Left colon (tissue), 2 donors: ENCODE measurements at regions not wholly inside any gene's neighbourhood (a gene's known extent, or its start where the extent isn't known, plus 50 kb on each side); places are given as distances from the start of the nearest gene placed in this dataset.
"Not testable (repeated sequence)": the region's sequence is repeated elsewhere in the genome, so short reads cannot be mapped to it uniquely, and the experiment has no call there.

Experiments used
- ATAC-seq: fragments of 200-7000 bp; cut with Tn5 transposase; one replicate; pipeline ENCODE4 v1.9.1; 2020; ENCODE audit warnings: mild to moderate bottlenecking, moderate library complexity
- DNase-seq, 2 donors: peaks; one replicate each; pipeline ENCODE4 v3.0.0-alpha.2; 2020
- intact Hi-C, 2 donors: fragments of 100-400 bp; cut with DNase I in 1 of 2; cut with micrococcal nuclease in 1 of 2; formaldehyde crosslinking; loops; one replicate each; pipeline versions ENCODE4 v1.11.2 to v1.14.0; 2022; cut with DNase I, micrococcal nuclease
- donor health status: DM: no; HTN: no; CAD: no.
- donor health status: DM: yes; HTN: yes; CAD: no.

DNA sequence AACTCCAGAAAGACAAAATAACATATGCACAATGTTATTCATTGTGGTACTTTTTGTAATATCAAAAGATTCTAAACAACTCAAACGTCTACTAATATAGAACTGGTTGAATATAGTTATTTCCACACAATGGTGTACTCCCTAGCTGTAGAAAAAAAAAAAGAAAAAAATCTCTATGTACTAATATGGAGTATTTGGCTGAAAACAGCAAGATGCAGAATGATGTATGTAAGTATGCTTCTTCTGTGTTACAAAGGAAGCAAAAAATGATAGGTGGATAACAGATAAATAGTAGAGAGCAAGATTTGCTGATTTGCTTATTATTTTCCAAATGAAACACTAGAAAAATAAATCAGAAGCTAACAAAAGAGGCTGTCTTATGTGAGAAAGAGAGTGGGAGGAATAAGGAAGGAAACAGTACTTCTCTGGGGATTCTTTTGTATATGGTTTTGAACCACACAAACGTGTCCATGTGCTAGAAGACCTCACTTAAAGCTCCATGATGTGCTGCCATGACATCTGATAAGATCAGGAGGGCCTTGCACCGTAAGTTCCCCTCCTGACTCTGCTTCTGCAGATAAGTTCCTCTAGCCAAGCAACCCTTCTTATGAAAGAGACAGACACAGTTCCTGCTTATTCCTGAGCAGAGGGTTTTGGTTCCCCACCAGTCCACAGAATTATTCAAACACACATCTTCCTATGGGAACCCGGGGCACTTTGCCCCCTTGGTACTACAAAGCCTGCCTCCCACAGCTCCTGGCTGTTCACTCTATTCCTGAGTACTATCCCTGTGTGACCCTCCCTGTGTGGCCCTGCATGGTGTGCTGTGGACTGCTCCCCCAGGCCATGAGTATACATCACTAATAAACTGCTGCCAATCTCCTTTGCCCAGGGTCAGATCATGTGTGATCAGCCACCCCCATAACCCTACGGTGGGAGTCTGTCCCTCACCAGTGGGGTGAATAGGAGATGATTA lies 159.1 kb downstream of the CCDC71L start:
- DNase-seq (no peak), ATAC-seq (no peak)
- intact Hi-C loops = no loop called here

DNA sequence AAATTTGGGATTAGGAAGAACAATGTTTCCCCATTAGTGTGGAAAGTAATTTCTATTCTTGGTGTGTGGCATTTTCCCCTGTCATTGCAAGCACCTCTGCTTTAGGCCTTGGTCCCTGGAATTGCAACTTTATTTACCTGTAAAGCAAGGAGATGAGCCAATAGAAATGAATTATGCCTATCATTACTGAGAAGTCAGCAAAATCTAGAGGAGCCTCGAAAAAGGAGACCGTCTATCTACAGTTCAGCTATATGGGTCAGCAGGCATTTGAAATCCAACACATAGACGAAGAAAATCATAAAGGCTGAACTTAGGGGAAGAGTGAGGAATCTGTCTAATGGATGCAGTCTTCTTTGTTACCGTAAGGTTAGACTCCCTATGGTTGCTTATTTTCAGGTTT lies 161.1 kb downstream of the CCDC71L start:
- intact Hi-C loops = no loop called here
- ATAC-seq (no peak), DNase-seq (no peak)

DNA sequence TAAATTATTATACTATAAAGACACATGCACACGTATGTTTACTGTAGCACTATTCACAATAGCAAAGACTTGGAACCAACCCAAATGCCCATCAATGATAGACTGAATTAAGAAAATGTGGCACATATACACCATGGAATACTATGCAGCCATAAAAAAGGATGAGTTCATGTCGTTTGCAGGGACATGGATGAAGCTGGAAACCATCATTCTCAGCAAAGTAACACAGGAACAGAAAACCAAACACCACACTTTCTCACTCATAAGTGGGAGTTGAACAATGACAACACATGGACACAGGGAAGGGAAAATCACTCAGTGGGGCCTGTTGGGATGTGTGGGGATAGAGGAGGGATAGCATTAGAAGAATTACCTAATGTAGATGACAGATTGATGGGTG lies 163.0 kb downstream of the CCDC71L start:
- ATAC-seq, DNase-seq, intact Hi-C loops: not testable (repeated sequence)

DNA sequence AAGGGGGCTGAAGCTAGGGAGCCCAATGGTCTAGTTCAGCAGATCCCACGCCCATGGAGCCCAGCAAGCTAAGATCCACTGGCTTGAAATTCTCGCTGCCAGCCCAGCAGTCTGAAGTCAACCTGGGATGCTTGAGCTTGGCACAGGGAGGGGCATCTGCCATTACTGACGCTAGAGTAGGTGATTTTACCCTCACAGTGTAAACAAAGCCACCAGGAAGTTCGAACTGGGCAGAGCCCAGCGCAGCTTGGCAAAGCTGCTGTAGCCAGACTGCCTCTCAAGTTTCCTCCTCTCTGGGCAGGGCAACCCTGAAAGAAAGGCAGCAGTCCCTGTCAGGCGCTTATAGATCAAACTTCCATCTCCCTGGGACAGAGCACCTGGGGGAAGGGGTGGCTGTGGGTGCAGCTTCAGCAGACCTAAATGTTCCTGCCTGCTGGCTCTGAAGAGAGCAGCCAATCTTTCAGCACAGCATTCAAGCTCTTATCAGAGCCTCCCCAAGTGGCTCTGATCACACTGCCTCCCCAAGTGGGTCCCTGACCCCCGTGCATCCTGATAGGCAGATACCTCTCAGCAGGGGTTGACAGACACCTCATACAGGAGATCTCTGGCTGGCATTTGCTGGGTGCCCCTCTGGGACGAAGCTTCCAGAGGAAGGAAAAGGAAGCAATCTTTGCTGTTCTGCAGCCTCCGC lies 167.8 kb downstream of the CCDC71L start:
- ATAC-seq = peak; percentile 90
- intact Hi-C loops = no loop called here
- DNase-seq = peak; percentile 60 to 66

DNA sequence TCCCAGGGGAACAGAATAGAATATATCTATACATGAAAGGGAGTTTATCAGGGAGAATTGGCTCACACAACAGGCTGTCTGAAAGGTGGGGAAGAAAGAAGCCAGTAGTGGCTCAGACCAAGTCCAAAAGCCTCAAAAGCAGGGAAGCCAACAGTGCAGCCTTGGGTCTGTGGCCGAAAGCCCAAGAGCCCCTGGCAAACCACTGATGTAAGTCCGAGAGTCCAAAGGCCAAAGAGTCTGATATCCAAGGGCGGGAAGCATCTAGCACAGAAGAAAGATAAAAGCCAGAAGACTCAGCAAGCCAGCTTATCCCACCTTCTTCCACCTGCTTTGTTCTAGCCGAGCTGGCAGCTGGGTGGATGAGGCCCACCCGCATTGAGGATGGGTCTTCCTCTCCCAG lies 172.5 kb downstream of the CCDC71L start:
- ATAC-seq (no peak), DNase-seq (no peak)
- intact Hi-C loops = no loop called here

DNA sequence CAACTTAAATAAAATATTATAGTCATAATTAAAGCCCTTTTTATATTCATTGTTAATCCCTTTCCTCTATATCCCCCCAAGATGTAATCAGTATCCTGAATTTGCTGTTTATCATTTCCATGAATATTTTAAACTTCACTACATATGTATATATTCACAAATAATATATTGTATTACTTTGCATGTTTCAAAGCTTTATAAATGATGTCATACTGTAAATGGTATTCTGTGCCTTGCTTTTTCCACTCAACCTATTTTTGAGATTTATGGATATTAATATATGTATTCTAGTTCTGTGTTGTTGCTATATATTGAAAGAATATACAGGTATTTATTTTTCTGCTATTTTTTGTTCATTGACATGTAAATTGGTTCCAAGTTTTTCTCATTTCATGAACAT lies 173.1 kb downstream of the CCDC71L start:
- intact Hi-C loops = no loop called here
- ATAC-seq (no peak), DNase-seq (no peak)

DNA sequence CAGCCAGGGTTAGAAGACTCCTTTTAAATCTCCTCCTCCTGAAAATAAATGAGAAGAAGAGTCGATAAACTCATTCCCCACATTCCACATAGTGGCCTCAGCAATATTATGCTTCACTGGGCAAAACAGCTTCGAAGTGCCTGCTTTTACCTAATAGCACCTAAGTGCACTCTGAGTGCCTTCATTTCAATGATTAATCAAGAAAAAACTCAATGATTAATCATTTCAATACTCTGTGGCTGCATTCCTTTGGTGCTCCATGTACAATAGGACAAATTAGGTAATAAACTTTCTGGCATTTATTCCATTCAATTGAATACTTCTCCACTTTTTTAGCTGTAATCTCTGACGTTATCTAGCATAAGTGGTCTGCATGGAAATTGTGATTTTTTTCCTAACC lies 174.6 kb downstream of the CCDC71L start:
- no peak for DNase-seq
- intact Hi-C loops = no loop called here
- no peak for ATAC-seq

DNA sequence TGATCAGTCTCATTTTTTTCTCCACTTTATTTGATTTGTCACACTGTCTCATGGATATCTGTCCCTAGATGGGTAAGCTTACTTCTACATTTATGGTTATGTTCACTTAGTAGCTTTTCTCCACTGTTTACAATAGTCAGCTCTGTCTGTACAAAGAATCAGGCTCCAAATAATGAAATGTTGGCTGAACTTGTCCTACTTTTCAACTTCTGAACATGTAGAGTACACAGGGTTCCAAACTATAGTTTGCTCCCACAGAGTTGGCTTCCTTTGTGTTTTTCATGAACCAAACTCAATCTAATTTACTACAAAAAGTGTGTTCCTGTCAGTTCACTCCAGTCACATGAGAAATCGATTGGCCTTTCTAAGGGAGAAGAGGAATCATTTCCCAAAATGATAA lies 175.0 kb downstream of the CCDC71L start:
- ATAC-seq (no peak), DNase-seq (no peak)
- intact Hi-C loops = no loop called here

DNA sequence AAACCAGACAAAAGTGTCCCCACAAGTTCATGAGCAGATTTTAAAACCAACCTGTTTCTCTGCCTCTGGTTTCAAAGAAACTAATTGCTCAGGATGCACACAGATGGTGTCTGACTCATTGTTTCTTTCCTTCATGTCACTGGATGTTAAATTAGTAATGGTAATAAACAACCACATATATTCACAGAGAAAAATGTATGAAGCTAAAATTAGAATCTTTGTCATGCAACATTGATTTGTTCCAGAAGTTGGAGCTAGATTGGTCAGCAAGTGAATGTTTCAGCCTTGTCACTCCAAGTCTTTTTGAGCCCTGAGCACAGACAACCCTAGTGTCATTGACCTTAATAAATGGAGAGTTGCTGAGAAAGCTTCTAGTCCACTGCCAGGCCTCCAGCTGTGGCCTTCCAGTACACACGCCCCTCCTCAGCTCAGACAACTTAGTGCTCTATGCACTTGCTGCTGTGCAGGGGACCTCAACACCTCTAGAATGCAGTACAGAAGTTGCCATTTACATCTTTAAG lies 175.9 kb downstream of the CCDC71L start:
- intact Hi-C loops = no loop called here
- DNase-seq = no peak
- ATAC-seq = no peak

DNA sequence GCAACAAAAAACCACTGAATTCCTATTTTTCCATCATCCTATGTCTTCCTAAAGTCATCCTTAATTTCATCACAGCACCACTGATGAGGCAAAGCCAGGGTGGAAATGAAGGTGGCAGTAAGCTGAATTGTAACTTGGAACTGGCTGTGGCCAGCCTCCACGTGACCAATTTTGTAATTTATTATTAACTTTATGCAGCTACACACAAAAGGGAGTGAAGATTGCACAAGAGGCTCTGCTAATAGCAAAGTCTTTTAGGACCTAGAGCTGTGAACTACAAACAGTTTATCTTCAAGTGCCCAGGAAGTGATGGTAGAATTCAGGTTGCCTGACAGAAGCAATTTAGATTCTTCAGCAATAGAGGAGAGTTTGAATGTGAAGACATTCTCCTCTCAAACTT lies 176.4 kb downstream of the CCDC71L start:
- intact Hi-C loops = no loop called here
- ATAC-seq (no peak), DNase-seq (no peak)

DNA sequence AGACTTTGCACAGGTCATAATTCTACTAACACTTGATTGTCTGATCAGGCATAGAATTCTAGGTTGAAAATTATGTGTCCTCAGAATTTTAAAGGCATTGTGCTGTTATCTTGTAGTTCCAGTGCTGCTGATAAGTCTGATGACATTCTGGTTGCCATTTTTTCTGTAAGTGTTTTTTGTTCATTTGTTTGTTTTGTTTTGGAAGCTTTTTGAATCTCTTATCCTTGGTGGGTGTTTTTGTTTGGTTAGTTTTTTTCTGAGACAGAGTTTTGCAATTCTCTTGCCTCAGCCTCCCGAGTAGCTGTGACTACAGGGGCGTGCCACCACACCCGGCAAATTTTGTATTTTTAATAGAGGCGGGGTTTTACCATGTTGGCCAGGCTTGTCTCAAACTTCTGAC lies 178.9 kb downstream of the CCDC71L start:
- ATAC-seq (no peak), DNase-seq (no peak)
- intact Hi-C loops = no loop called here

DNA sequence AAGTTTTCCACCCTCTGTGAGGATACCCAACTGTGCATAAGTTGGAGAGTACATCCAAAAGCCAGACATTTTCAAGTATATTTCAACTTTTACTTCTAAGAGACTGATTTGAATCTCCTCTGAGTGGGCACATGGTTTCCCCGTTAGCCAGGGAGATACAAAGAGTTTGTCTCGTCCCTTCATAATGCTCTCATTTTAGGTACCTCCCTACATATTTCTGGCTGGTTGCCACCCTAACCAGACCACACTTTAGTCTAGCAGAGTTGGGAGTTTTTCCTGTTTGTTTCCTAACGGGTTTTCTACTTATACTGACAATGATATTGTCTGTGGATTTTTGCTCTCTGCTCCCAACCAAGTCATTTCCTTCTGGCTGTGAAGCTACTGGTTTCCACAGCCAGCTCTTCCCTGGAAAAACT lies 180.3 kb downstream of the CCDC71L start:
- DNase-seq (no peak), ATAC-seq (no peak)
- intact Hi-C loops = no loop called here

DNA sequence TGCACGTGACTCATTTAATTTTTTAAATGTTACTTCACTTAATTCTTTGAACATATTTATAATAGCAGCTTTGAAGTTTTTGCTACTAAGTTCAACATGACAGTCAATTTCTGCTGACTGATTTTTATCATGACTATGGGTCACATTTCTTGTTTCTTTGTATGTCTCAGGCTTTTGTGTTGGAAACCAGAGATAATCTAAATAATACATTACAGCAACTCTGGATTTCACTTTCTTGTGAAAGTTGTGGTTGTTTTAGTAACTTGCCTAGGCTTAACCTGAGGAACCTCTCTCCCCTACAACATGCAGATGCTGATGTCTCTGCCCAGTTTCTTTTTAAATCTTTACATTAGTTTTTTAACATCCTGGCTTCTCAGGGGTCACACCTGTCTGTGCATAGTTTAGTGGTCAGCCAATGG lies 180.8 kb downstream of the CCDC71L start:
- intact Hi-C loops = no loop called here
- ATAC-seq = no peak
- no peak for DNase-seq

DNA sequence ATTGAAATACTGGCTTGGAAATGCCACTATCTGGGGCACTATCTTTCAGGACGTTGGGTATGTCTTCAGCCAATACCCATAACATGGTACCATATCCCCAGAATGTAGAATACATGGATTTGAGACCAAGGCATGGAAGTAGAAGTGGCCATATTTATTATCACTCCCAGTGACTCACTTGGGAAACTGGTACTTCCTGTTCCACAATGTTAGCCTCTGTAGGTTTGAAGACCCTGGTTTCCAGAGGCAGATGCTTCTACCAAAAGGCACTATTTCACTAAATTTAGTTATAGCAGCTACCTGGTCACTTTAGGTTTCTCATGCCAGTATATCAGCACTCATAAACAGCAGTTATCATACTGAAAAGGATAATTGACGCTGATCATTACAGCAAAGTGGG lies 184.2 kb downstream of the CCDC71L start:
- no peak for DNase-seq
- ATAC-seq = no peak
- intact Hi-C loops = no loop called here

DNA sequence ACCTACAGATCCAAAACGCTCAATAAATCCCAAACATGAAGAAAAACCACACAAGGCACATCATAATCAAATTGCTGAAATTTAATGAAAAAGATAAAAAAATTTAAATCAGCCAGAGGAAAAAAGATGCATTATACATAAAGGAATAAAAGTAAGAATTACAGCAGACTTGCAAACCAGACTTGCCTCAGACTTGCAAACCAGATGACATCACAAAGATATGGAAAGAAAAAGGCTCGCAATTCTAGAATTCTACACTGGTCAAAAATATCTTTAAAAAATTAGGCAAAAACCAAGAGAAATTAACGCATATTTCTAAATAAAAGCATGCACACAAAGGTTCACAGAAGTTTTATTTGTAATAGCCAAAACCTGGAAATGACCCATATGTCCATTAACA lies 188.0 kb upstream of the NAMPT start:
- intact Hi-C loops = no loop called here
- no peak for ATAC-seq
- no peak for DNase-seq

DNA sequence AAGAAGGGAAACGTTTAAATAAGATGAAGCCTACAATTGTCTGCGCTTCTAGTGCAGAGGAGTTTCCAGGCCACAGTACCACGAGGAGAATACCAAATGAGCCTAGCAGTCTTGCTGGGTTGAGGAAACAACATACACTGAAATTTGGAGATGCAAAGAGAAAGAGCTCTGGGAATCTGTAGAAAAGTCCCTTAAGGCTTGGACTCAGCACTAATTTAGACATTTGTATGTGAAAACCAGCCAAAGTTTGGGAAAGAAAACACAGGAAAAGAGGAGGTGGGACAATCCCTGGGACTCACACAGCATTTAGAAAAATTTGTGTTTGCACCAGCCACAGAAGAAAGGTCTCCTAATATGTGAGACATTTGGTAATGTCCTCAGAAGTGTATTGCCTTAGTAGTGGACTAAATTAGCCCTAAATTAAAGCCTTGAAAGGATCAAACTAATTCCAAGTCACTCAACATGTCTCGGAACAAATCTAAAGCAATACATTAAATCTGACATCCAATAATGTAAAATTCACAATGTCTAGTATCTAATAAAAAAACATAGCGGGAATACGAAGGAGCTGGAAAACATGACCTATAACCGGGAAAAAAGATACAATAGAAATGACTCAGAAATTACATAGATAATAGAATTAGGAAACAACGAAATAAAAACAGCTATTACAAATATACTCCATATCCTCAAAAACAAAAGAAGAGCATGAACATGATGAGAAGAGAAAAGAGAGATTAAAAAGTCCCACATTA lies 187.1 kb upstream of the NAMPT start:
- intact Hi-C loops = no loop called here
- DNase-seq (no peak), ATAC-seq (no peak)

DNA sequence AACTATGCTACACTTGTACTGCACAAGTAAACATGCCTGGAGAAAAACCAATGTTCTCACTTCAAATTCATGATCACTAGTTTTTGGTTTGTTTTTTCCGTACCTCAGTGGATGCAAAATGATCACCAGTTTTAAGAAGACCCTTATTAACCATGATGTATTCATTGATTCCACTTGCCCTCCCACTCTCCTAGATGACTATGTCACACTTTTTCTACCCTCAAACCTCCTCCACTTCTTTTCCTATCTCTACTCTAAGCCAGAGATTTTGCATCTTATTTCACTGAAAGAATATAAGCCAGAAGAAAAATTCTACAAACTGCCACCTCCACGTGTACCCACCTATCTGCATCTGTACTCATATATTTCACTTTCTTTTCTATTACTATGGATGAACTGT lies 186.2 kb upstream of the NAMPT start:
- ATAC-seq = no peak
- intact Hi-C loops = no loop called here
- no peak for DNase-seq

DNA sequence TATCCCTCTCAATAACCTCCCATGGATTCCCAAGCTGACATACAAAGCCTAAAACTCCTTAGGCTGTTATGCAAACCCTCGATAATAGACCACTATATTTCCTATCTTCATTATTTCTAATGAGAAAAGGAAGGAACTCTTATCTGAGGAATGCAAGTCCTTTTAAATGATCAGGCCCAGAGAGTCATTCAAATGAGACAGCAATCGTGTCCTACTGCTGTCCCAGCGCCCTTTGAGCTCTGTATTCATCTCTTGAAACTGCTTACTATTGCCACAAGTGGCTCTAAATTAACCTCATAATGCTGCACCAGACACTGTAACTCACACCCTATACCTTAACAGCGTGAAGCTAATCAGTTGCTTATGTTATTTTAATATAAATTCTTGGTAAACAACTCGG lies 182.1 kb upstream of the NAMPT start:
- ATAC-seq = no peak
- intact Hi-C loops = loop anchor here in 1 of 2 donors (5.0 kb wide), 1 partner anchor 290 kb away; no protein-coding TSS in a partner anchor
- no peak for DNase-seq

DNA sequence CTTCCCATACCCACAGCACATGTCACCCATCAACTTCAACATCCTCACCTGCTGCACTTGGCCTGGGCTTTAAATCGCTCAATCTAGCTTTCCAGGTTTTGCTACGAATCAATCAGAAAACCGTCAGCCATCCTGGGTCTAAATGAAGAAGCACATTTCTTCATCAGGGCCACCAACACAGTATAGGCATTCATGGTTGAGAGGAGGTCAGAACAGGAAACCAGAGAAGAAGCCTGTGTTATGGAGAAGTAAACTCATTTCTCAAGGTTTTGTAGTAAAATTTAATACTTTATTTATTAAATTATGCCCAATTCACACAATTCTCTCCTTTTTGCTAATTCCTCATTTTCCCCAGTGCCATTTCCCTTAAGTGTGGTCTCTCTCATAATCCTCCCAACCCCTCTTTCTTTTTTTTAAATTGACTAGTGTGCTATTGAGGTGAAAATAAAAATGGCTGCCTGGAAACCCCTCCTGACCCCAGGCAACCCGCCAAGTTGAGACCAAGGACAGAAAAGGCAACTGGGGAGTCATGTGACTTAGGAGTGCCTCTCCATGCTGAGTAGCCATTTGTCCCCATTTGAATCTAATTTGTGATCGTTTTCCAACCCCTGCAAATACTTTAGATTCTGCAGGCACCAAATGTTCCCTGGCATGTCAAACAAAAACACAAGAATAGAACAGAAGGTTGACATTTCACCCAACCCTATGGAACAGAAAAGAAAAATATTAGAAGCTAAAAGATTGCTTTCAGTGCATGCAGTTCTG lies 181.1 kb upstream of the NAMPT start:
- no peak for ATAC-seq
- no peak for DNase-seq
- intact Hi-C loops = loop anchor here in 1 of 2 donors (5.0 kb wide), 1 partner anchor 289 kb away; no protein-coding TSS in a partner anchor
